Islet precursor cell (in vitro differentiated cells): ENCODE measurements at regions not wholly inside any gene's neighbourhood (a gene's known extent, or its start where the extent isn't known, plus 50 kb on each side); places are given as distances from the start of the nearest gene placed in this dataset.

Experiments used
- DNase-seq: peaks from one replicate; pipeline ENCODE4 v3.0.0-alpha.2; 2018

DNA sequence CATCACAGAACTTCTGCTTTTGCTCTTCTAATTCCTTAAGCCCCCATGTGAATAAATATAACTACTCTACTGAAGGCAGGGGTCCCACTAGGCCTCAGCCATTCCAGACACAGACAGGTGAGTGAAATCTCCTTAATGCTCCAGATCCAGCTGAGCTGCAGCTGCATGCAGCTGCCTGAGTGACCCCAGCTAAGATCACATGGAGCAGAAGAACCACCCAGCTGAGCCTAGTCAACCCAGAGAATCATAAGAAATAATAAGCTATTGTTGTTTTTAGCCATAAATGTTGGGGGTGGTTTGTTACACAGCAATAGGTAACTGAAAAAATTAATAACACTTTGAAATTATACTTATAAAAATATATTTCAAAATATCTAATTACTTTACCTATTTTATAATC is 220.3 kb downstream of the SIPA1L2 start:
- no peak for DNase-seq

DNA sequence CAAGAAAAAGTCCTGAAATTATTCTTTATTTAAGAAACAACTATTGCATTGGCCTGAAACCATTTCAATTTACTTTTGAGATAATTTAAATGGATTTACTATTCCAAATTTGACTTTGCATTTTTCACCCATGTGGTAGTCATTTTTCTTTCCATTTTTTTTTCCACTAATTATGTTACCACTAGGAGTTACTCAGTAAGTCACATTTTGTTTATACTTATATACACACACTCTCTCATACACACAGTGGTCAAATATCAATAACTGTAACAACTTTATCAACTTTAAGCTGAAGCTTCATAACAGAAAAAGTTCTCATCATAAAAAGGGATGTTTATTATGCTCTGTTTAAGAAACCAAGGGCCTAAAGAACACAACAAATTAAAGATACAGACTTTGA is 222.8 kb downstream of the SIPA1L2 start:
- no peak for DNase-seq

DNA sequence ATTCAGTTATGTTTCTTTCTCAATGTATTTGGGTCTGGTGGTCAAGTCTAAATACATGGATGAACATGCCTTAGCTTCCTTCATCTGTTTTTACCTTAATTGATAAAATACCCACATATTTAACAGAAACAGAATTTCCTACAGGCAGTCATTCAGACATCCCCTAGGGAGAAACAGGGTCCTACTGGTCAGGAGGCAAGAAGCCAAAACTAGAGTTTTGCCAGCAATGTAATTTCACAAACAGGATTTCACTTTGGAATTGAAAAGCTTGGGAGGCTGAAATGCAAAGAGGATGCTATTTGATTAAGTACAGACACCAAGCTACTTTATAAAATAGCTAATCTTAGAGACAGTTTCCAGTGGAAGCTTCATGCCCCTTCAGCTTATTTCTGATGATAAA is 224.2 kb downstream of the SIPA1L2 start:
- no peak for DNase-seq

DNA sequence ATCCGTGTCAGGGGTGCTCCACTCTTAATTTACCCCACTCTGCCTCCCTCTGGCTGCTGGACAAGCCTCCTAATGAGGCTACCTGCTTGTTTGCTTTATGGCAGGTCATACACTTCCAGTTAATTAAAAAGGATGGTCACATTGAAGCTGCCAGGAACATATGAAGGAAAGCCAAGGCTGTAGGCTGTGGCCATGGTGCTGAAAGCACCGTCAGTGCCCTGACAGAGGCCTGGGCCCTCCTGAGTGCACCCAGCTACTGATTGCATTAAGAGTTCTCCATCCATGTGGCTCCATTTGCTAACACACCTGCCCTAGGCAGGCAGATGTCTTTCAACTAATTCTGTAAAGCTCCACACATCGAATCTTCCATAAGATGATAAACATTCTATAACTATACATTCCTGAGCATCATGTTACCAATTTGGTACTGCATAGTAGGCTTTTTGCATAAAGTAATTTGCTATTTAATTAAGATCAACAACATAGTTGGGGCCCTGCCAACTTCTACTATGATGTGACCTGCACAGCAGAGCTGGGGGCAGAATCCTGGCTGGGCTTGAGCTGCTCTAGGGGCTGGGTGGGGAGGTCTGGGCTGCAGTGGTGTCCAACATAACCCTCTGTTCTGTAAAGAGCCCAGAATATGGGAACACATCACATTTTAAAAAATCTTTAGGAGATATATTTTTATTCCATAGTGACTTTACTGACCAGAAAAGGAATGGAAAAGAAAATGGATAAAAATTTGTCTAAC is 224.8 kb downstream of the SIPA1L2 start:
- DNase-seq = no peak

DNA sequence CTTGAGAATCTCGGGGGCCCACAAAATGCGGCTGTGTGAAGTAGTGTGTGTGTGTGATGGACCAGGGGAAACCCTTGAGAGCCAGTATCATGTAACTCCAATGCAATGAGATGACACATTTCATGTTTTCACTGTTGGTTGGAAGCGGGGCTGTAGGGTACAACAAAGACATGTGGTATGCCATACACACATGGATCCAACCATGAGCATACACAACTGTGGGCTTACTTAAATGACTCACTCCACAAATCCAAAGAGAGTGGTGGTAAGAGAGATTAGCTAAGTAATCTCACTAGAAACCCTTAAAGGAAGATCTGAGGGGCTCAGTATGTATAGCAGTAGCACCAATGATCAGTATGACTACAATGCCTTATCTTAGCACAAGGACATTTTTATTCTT is 225.7 kb downstream of the SIPA1L2 start:
- DNase-seq = no peak

DNA sequence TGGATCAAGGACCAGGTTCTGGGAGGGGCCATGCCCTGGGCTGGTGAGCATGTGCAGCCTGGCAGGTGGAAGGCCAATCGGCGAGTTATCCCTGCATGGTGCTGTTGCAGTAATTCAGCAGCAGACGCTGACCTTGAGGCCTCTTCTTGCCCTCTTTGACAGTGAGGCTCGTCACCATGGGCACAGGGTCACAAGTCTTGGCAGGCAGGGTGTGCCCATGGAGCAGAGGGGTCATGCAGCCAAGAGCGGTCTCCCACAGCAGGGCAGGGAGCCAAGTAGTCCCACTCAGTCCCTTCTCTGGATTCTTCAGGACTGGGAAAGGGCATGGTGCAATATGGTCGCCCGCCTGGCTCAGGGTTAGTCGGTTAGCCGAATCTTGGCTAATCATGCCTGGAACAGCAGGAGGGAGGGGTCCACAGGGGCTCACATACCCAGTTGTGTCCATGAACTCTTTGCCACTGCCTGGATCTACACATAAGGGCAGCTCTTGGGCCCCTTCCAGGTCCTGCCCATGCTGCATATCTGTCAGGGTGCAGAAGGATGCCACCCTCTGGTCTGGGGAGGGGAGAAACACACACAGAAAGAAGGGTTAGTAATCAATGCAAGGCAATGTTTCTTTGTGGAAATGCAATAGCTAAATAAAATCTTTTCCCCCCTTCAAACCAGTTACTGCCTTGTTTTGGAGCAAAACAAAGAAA is 226.8 kb downstream of the SIPA1L2 start:
- DNase-seq = no peak

DNA sequence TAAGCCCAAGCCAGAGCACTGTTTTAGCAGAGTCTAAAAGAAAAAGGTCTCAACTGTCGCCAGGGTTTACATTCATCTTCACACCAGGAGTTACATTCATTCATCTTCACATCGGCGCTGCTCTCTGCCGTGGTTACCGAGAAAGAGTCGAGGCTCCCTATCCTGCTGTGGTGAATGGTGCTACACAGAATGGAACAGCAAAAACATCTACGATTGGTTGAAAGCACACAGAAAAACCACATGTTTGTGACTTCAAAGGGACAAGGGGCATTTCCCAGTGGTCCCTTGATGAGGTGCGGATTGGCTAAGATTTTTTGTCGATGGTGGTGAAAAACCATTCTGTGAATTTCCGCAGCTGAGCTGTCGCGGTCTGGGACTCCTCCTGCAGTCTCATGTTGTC is 231.1 kb downstream of the SIPA1L2 start:
- DNase-seq = no peak

DNA sequence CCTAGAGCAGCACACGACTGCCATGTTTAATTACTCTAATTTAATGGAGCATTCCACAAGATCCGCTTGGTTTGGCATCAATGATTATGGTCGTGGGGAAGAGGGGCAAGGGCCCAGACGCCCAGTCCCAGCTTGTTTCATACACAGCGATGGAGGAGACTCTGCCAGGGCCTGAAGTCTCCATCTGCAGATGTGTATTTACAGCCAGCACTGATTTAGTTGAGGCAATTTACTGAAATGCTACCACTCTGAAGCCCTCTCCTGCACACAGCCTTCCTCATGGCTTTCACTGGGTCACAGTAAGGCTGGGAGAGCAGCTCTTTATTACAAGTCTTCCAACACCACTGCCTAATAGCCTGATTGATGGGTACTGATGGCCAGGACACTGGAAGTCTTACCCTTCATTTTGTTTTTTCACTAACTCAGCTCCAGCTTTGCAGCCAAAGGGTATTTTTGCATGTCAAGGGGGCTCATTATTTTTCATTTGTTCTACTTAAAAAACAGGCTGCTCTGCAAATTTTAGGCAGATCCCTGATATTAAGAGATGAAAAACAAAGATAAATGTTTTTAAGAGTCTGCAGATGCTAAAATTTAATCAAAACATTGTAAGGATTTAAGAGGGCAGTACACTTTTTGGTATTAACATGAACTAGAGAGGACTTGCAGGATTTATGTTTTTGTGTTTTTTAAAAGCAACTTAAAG is 236.3 kb downstream of the SIPA1L2 start:
- no peak for DNase-seq

DNA sequence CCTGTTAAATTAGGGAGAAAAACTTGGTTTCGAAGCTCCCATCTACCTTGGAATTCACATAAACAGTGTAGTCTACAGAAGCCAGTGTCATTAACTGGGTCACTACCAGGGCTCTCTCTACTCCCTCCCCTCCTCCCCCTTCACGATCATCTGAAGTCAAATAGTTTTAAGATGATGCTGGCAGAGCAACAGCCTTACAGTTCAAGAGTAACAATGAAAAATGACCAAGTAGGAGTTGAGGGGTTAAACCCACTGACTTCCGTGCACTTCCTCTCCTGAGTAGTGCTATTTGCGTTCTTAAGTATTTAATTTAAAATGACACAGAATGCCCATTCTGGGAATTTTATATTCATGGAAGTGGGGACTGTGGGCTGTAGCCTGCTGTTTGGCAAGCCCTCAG is 236.9 kb downstream of the SIPA1L2 start:
- no peak for DNase-seq

DNA sequence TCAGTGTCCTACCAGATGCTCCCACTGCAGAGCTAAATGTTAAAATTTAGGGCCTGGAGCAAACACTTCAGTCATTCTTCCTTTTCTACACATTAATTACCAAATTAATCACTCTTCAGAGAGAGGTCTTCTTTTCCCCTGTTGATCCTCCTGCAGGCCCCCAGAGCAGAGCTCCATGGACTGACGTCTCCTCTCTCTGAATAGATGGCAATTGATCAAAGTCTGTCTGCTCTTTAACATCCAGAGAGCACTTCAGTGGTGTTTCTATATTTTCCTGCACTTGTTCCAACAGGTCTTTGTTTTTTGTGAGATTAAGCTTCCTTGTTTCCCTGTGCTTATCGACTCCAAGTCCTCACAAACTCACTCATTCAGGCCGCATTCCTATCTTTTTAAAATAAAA is 239.3 kb downstream of the SIPA1L2 start:
- DNase-seq = no peak

DNA sequence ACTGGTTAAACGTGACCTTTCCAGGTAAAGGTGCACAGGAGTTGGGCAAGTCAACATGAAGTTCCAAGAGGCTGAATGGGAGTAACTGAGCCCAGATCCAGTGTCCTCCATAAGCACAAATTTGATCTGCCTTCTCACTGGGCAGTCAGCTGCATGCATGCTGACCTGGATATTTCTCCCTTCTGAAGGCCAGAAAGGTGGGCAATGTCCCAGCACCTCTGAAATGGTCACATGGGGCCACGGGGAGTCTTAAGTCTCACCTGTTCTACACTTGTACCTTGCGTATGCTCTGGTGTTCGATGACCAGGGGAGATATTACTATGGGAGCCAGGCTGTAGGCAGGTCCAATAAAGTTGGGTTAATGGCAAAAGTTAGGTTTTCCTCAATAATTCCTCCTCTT is 240.2 kb downstream of the SIPA1L2 start:
- no peak for DNase-seq

DNA sequence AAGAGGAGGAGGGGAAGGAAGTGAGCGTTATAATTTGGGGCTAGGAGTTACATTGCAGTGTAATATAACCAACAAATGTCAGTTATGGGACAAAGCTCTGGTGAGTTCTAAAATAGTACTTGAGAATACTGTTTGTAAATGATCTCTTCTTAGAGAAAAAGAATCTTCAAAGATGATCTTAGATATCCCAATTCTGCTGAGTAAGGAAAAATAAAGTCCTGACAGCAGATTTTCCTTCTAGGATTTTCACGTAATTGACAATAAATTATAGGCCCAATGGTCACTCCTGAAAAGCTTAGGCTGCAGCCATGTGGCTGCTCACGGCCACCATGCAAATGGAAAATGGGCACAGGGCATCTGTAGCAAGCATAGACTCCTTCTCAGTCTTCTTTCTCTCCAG is 241.6 kb downstream of the SIPA1L2 start:
- no peak for DNase-seq

DNA sequence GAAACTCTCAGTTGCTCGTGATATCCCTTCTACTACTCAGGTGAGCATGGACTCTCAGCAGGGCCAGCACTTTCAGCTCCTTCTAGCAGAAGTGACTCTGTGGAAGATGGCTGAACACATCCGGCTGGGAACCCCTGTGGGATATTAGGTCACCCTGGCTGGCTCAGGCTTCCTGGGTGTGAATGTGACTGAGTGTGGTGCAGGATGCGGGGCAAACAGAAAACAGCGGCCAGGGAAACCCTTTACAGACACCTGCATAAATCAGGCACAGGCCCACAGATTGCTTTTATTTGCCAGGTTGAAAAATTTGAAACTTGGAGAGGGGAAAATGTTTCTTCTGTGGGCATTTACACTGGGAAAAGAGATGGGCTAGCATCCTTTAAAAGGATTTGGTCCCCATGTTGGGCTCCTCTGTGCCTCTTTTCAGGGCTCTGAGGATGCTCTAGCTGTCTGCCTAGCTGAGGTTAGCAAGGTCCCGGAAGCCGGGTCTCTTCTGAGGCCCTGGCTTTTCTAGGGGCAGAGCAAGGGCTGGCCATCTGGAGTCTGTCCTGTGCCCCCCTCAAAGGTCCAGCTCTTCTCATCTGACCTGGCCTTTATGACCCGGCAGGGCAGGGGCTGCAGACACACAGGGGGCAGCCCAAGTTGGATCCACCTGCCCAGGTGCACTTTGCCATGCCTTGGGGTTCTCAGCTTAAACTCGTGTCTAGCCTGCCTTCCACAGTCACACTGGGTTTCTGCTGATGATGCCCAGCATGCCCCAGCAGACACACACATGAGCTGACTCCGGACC is 243.0 kb downstream of the SIPA1L2 start:
- no peak for DNase-seq

DNA sequence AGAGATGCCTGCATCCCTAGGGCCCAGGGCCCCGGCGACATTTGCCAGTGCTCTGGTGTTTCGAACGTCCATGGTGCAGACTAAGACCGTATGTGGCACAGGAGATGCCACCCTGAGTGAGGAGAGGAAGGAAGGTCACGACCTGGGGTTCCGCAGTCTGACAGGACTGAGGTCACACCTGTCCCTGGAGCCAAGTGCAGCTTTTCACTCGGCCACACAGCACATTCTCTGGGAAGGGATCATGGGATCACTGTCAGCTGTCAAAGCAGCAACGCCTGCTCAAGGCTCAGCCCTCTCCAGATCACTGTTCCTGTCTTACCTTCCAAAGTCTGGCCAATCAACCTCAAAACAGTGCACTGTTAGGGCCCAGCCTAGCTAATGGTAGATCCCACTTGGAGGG is 243.6 kb downstream of the SIPA1L2 start:
- no peak for DNase-seq

DNA sequence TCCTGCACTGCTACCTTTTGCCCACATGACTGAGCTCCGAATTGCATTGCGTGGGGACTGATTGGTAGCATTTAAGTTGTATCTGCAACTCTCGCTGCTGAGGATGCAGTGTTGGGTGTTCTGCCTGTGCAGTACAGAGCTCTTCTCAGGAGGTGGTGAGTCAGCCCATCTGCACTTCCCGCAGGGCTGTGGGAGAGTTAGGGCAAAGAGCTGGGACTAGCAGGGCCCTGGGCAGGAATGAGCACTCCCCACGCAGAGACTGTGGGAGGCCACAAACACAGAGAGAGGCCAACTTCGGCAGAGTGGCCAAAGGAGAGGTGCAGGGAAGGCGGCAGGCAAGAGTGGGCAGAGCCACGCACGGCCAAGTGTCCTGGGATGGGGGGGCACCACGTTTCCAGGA is 244.7 kb downstream of the SIPA1L2 start:
- DNase-seq = peak; percentile 91

DNA sequence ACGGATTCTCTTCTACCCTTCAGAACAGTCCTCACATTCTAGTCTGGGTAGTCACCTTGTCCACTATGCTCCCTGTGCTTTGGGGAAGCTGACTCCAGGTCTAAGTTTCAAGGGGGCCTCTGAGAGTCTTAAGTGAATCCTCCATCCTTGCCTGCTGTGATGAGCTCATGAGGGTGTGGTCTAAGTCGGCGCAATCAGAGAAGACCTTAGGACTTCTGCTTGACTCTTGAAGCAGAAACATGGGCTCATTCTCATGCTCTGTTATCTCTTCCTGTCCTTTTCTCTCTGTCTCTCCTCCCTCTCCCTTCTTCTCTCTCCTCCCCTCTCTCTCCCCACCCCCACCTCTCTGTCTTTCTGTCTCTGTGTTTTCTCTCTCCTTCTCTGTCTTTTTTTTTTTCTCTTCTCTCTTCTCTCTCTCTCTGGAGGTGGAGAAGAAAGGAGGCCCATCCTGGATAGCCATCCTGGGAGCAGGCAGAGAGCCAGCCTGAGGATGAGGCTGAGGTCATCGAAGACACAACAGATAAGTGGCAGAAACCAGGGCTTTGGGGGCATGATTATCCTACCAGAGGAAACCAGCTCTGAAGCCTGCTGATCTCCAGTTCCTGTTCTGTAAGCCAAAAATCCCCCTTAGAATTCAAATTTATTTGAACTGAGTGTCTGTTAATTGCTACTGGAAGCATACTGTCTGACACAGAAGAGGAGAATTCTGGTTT is 245.6 kb downstream of the SIPA1L2 start:
- DNase-seq = no peak

DNA sequence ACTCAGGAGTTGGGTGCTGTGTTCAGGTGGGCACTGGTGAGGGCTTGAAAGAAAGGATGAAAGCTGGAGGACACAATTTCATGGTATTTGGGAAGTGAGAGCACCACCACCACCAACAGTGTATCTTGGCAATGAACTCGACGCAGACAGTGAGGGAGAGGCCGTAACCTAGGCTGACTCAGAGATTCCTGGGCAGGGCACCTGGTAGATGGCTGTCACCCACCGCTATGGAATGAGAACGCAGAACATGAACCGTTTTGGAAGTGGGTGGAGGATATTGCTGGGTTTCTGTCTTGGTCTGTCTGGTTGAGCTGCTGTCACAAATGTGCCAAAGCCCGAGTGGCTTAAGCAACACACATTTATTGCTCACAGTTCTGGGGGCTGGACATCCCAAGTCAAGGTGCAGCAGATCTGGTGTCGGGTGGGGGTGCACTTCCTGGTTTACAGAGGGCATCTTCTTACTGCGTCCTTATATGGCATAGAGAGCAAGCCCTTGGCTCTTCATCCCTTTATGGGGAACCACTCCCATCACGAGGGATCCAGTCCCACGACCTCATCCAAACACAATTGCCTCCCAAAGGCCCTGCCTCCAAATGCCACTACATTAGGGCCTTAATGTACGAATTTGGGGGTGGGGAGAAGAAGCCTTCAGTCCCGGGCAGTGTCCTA is 246.3 kb downstream of the SIPA1L2 start:
- DNase-seq = no peak

DNA sequence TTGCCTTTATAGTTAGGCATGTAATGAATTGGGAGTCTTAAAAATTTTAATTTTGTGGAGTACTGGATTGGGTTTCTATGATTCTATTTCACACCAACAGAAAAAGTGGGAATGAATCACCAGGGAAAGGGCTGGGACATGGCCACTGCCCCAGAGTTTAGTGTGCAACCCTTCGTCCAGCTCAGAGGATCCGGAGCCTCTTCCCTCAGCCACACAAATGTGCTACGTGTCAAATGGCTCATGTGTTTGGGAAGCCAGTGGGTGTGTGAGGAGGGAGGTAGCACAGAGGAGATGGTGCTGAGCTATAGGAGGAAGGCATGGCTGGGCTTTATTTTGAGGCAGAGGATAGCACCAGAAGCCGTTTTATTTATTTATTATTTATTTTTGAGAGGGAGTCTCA is 247.3 kb downstream of the SIPA1L2 start:
- DNase-seq = no peak

DNA sequence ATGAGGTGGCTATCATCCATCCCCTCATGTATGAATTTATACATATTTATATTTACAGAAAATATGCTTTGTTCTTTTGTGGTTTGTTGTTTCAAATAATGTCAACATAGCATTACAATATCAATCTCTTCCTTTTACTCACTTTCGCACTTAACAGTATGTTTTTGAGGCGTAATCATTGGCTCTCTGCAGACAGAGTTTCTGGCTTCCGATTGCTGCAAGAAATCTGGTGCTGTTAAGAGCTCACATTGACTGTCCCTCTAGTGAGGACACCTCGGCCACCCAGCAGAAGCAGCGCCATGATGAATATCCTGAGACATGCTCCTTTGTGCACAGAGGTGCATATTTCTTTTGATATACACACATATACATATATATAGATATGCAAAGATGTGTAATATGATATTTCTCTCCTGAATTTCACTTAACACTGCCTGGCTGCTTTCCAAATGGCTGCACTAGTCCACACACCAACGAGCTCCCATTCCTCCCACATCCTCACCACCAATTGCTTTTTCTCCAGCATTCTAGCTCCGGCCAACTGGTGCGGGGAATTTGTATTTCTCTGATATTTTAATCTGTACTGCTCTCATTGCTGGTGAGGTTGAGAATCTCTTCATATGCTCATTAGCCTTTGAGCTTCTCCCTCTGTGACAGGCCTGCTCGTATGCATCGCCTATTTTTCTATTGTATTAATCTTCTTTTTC is 248.4 kb downstream of the SIPA1L2 start:
- DNase-seq = no peak

DNA sequence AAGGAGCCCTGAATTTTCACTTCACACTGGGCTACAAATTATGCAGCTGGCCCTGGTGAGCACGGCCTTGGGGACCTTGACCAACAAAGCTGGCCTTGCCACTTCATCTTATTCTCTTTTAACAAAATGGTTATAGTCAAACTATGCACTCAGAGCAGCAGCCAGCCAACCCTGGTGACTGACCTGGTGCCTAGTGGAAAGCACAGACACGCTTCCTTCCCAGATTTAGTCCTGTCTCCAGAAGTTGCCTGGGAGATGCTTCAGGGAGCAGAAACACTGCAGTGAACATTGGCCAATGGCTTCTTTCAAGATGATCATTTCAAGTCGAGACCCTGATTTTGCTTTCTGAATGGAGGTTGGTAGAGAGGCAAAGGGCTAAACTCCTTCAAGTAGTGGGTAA is 249.3 kb downstream of the SIPA1L2 start:
- no peak for DNase-seq

DNA sequence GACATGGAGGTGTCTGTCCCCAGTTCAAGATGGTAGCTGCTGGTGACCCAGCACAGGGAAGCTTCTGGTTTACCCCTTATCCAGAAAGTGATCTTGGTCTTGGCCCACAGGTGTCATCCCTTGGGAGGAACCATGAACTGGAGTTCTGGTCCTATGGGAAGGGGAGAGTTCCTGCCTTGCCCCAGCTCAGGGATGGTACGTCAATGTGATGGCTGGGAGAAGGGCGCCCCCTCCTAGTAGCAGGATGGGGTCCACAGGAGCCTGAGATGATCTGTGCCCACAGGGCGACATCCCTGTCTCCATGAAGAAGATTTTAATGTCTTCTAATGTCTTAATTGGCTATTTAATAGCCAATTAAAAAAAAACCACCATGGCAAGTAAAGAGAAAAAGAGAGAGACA is 249.8 kb downstream of the SIPA1L2 start:
- no peak for DNase-seq

DNA sequence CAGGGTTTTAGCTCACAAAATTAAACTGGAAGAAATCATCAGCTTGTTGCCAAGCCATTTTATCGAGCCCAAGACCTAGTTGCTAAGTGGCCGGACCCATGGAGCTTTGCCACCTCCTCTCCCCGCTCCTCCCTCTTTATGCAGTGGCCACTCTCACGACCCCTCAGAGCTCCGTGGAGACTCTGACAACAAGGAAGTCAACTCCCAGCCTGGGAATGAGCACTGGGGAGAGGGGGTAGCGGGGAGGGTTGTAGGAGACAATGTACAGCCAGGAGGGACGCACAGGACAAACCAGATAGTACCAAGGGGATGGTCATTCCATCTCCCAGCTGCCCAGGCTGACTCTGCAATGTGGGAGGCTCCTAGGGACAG is 250.9 kb downstream of the SIPA1L2 start:
- DNase-seq = peak; percentile 40
